Mesenchymal stem cell (in vitro differentiated cells and primary cell): ENCODE measurements at regions not wholly inside any gene's neighbourhood (a gene's known extent, or its start where the extent isn't known, plus 50 kb on each side); places are given as distances from the start of the nearest gene placed in this dataset.
"Not testable (repeated sequence)": the region's sequence is repeated elsewhere in the genome, so short reads cannot be mapped to it uniquely, and the experiment has no call there.

Experiments
- DNase-seq: peaks from one replicate; pipeline ENCODE4 v3.0.0-alpha.2; 2013
- H2AFZ ChIP-seq: one replicate; pipeline ENCODE4 v1.6.1; 2013; ENCODE audit warnings: low read depth, mild to moderate bottlenecking, control low read depth, inconsistent platforms, low read length, moderate library complexity
- H2AK5ac ChIP-seq: 2 replicates; pipeline ENCODE4 v1.6.1; 2013; ENCODE audit warnings: low read length, moderate library complexity, mild to moderate bottlenecking, inconsistent platforms; ENCODE audit not compliant: severe bottlenecking
- H2BK120ac ChIP-seq: one replicate; pipeline ENCODE4 v1.6.1; 2013; ENCODE audit warnings: low read depth, mild to moderate bottlenecking, inconsistent platforms, low read length, moderate library complexity
- H2BK12ac ChIP-seq, 2 experiments: one replicate each; pipeline ENCODE4 v1.6.1; 2013; ENCODE audit warnings: inconsistent platforms in 2 of 2, low read length in 2 of 2, mild to moderate bottlenecking in 2 of 2, moderate library complexity in 2 of 2, control low read depth in 1 of 2
- H2BK15ac ChIP-seq: one replicate; pipeline ENCODE4 v1.6.1; 2013; ENCODE audit warnings: mild to moderate bottlenecking, low read depth, inconsistent platforms; ENCODE audit not compliant: poor library complexity, severe bottlenecking
- H2BK5ac ChIP-seq: 2 replicates; pipeline ENCODE4 v1.6.1; 2013; ENCODE audit warnings: low read depth, mild to moderate bottlenecking, low read length, control low read depth, inconsistent platforms; ENCODE audit not compliant: poor library complexity, severe bottlenecking
- H3K14ac ChIP-seq, 2 experiments: one replicate each; pipeline ENCODE4 v1.6.1; 2013; ENCODE audit warnings: inconsistent platforms in 2 of 2, low read length in 2 of 2, control low read depth in 1 of 2, mild to moderate bottlenecking in 1 of 2, moderate library complexity in 1 of 2
- H3K18ac ChIP-seq, 2 experiments: one replicate each; pipeline ENCODE4 v1.6.1; 2013; ENCODE audit warnings: inconsistent platforms in 2 of 2, low read length in 2 of 2, control low read depth in 1 of 2, low read depth in 1 of 2, mild to moderate bottlenecking in 1 of 2
- H3K23ac ChIP-seq, 2 experiments: one replicate each; pipeline ENCODE4 v1.6.1; 2013; ENCODE audit warnings: inconsistent platforms in 2 of 2, low read length in 2 of 2, mild to moderate bottlenecking in 2 of 2, moderate library complexity in 2 of 2, control low read depth in 1 of 2
- H3K27ac ChIP-seq: 2 replicates; pipeline ENCODE4 v1.5.1; 2013; ENCODE audit warnings: mild to moderate bottlenecking, moderate library complexity, low read length, control low read depth, inconsistent platforms; ENCODE audit not compliant: poor library complexity, severe bottlenecking
- H3K27me3 ChIP-seq, 2 experiments: 2 replicates each; pipeline versions ENCODE4 v1.6.1 to v1.7.0; 2013; ENCODE audit warnings: low read length in 2 of 2, mild to moderate bottlenecking in 2 of 2, moderate library complexity in 2 of 2, control low read depth in 1 of 2, inconsistent platforms in 1 of 2; ENCODE audit not compliant: control insufficient read depth in 1 of 2, insufficient read depth in 1 of 2
- H3K36me3 ChIP-seq, 2 experiments: 2 replicates each; pipeline versions ENCODE4 v1.6.1 to v1.7.0; 2013; ENCODE audit warnings: low read length in 2 of 2, control low read depth in 1 of 2, inconsistent platforms in 1 of 2, low read depth in 1 of 2, mild to moderate bottlenecking in 1 of 2; ENCODE audit not compliant: insufficient read depth in 2 of 2, control insufficient read depth in 1 of 2
- H3K4ac ChIP-seq, 2 experiments: one replicate each; pipeline ENCODE4 v1.6.1; 2013; ENCODE audit warnings: inconsistent platforms in 2 of 2, low read length in 2 of 2, mild to moderate bottlenecking in 2 of 2, moderate library complexity in 2 of 2, control low read depth in 1 of 2, low read depth in 1 of 2
- H3K4me1 ChIP-seq: 2 replicates; pipeline ENCODE4 v1.6.1; 2013; ENCODE audit warnings: low read depth, low read length, control low read depth; ENCODE audit not compliant: control insufficient read depth, insufficient read depth
- H3K4me2 ChIP-seq: 2 replicates; pipeline ENCODE4 v1.6.1; 2013; ENCODE audit warnings: low read length, mild to moderate bottlenecking, inconsistent platforms; ENCODE audit not compliant: poor library complexity, severe bottlenecking
- H3K4me3 ChIP-seq, 2 experiments: 2 replicates each; pipeline versions ENCODE4 v1.5.1 to v1.7.0; 2013; ENCODE audit warnings: low read length in 2 of 2, mild to moderate bottlenecking in 2 of 2, control low read depth in 1 of 2, low read depth in 1 of 2; ENCODE audit not compliant: insufficient read depth in 1 of 2
- H3K79me1 ChIP-seq: replicated peaks from 2 replicates; pipeline ENCODE4 v1.6.1; 2013; ENCODE audit warnings: mild to moderate bottlenecking, control low read depth, low read length, inconsistent platforms; ENCODE audit not compliant: poor library complexity, severe bottlenecking
- H3K9ac ChIP-seq: 2 replicates; pipeline ENCODE4 v1.7.0; 2013; ENCODE audit warnings: mild to moderate bottlenecking, low read length, moderate library complexity
- H3K9me3 ChIP-seq: 2 replicates; pipeline ENCODE4 v1.7.0; 2013; ENCODE audit warnings: mild to moderate bottlenecking, low read length; ENCODE audit not compliant: control insufficient read depth
- H4K8ac ChIP-seq: one replicate; pipeline ENCODE4 v1.6.1; 2013; ENCODE audit warnings: inconsistent platforms, mild to moderate bottlenecking, low read length, moderate library complexity
- H4K91ac ChIP-seq: one replicate; pipeline ENCODE4 v1.6.1; 2013; ENCODE audit warnings: mild to moderate bottlenecking, low read length, inconsistent platforms
- WGBS: methylation state at CpG from one replicate; pipeline ENCODE4 v1.1.7; 2013; ENCODE audit warnings: mixed read lengths; 5-methylcytosine and 5-hydroxymethylcytosine counted together

- H4K8ac ChIP-seq, H3K4me1 ChIP-seq, H3K9ac ChIP-seq, H2BK15ac ChIP-seq, H2AK5ac ChIP-seq, H2BK12ac ChIP-seq, H3K4me2 ChIP-seq, H2BK5ac ChIP-seq, H3K36me3 ChIP-seq, H2AFZ ChIP-seq, H3K4me3 ChIP-seq, H3K79me1 ChIP-seq, H3K4ac ChIP-seq, H3K9me3 ChIP-seq, H2BK120ac ChIP-seq, DNase-seq, H3K14ac ChIP-seq, H4K91ac ChIP-seq, H3K27ac ChIP-seq, H3K23ac ChIP-seq, H3K18ac ChIP-seq: not testable (repeated sequence)
- WGBS, result 49% methylated on average over 6 of the region's 10 CpGs
- peaks cover 0 to 50% of the 10 kb centered on the region in 2 experiments for H3K27me3 ChIP-seq
These were observed 322.5 kb upstream of the SFSWAP start for GRCh38 chr12:131388164-131389053.

GRCh38 chr12:131389054-131390013 lies 321.6 kb upstream of the SFSWAP start:
- Histone ChIP-seq H3K4me1 (no peaks in the 10 kb centered on the region), H3K9me3 (no peaks in the 10 kb centered on the region), H2BK5ac (no peak overlapping the region), H3K18ac (no peak overlapping the region), H3K23ac (no peak overlapping the region), H3K4me3 (no peak overlapping the region), H2BK15ac (no peak overlapping the region), H2AFZ (no peak overlapping the region), H2BK12ac (no peak overlapping the region), H3K79me1 (no peaks in the 10 kb centered on the region), H4K91ac (no peak overlapping the region), H4K8ac (no peak overlapping the region), H2AK5ac (no peak overlapping the region), H3K4me2 (no peak overlapping the region), H3K4ac (no peak overlapping the region), H3K9ac (no peak overlapping the region), H3K36me3 (no peaks in the 10 kb centered on the region), H3K14ac (no peak overlapping the region), H3K27me3 (peaks cover 0 to 42% of the 10 kb centered on the region in 2 experiments), H2BK120ac (no peak overlapping the region), H3K27ac (no peak overlapping the region)
- no peak for DNase-seq
- WGBS, result 68% methylated on average over 10 of the region's 11 CpGs

GRCh38 chr12:131390412-131391334 lies 320.2 kb upstream of the SFSWAP start:
- H3K4me2 ChIP-seq, result no peak overlapping the region
- no peak overlapping the region for H2AFZ ChIP-seq
- H3K4me3 ChIP-seq, result no peak overlapping the region
- no peaks in the 10 kb centered on the region for H3K36me3 ChIP-seq
- DNase-seq, result no peak
- no peak overlapping the region for H2BK12ac ChIP-seq
- WGBS, result 72% methylated on average over 19 of the region's 19 CpGs
- no peak overlapping the region for H3K4ac ChIP-seq
- H3K4me1 ChIP-seq, result no peaks in the 10 kb centered on the region
- H4K8ac ChIP-seq, result no peak overlapping the region
- H3K23ac ChIP-seq, result no peak overlapping the region
- H3K79me1 ChIP-seq, result no peaks in the 10 kb centered on the region
- no peak overlapping the region for H2BK15ac ChIP-seq
- H2AK5ac ChIP-seq, result no peak overlapping the region
- H3K27me3 ChIP-seq, result peaks cover 0 to 30% of the 10 kb centered on the region in 2 experiments
- H4K91ac ChIP-seq, result no peak overlapping the region
- no peak overlapping the region for H3K14ac ChIP-seq
- no peak overlapping the region for H3K18ac ChIP-seq
- no peak overlapping the region for H3K9ac ChIP-seq
- H2BK120ac ChIP-seq, result no peak overlapping the region
- H3K27ac ChIP-seq, result no peak overlapping the region
- H2BK5ac ChIP-seq, result no peak overlapping the region
- no peaks in the 10 kb centered on the region for H3K9me3 ChIP-seq
